DMS 273 treated with DMSO at 0.1 percent for 48 hours (cell line): ENCODE measurements at regions not wholly inside any gene's neighbourhood (a gene's known extent, or its start where the extent isn't known, plus 50 kb on each side); places are given as distances from the start of the nearest gene placed in this dataset.
"Not testable (repeated sequence)": the region's sequence is repeated elsewhere in the genome, so short reads cannot be mapped to it uniquely, and the experiment has no call there.

Experiments used
- DNase-seq: peaks from one replicate; lab custom pipeline; 2025; lab: John Stamatoyannopoulos, UW

DNA sequence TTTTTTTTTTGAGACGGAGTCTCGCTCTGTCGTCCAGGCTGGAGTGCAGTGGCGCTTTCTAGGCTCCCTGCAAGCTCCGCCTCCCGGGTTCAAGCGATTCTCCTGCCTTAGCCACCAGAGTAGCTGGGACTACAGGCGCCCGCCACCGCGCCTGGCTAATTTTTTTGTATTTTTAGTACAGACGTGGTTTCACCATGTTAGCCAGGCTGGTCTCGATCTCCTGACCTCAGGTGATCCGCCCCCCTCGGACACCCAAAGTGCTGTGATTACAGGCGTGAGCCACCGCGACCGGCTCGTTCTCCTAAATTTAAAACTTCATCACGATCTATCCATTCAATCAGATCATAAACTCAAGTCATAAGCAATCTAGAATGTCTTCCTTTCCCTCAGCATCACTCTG, 359.5 kb upstream of the BRINP3 start:
- DNase-seq: not testable (repeated sequence)

GRCh38 chr1:190837888-190838287, 360.2 kb upstream of the BRINP3 start:
- no peak for DNase-seq

DNA sequence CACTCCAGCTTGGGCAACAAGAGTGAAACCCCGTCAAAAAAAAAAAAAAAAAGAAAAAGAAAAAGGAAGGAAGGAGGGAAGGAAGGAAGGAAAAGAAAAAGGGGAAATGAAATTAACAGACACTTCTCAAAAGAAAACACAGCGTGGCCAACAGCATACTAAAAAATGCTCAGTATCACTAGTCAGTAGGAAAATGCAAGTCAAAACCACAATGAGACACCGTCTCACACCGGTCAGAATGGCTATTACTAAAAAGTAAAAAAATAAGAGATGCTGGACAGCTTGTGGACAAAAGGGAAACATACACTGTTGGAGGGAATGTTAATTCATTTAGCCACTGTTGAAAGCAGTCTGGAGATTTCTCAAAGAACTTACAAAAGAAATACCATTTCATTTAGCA, 369.5 kb upstream of the BRINP3 start:
- DNase-seq: no peak

- no peak for DNase-seq
These were observed 371.7 kb upstream of the BRINP3 start for GRCh38 chr1:190849346-190849745.

DNA sequence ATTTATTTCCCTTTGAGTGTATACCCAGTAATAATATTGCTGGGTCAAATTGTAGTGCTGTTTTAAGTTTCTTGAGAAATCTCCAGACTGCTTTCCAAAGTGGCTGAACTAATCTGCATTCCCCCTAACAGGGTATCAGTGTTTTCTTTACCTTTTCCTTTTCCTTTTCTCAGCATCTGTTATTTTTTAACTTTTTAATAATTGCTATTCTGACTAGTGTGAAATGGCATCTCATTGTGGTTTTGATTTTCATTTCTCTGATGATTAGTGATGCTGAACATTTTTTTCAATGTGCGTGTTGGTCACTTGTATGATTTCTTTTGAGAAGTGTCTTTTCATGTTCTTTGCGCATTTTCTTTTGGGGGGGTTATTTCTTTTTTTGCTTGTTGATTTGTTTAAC, 374.9 kb upstream of the BRINP3 start:
- DNase-seq: no peak

- DNase-seq: no peak
These were observed 380.5 kb upstream of the BRINP3 start for GRCh38 chr1:190858140-190858539.

DNA sequence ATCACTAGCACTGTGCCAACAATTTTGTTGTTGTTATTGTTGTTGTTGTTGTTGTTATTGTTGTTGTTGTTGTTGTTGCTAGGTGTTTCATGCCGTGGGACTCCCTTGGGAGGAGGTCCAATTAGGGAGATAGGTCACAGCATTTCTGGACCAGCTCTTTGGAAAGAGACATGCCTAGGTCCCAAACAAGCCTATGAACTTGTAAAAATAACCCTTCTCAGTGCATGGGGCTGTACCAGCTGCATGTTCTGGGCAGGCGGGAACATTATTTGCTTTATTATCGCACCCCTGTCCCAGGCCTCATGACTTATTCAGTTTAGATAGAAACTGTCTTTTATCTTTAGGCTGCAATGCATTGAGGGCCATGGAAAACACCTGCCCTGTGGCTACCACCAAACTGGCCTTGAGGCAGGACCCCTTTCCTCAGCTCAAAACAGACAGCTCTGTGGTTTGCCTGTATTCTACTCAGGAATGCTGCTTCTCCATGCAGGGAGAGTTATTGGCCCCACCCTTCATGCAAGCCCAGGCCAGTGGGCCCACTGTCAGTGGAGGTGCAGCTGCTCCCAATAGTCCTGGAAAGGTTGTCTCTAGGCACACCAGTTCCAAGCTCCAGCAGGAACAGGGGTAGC, 386.5 kb upstream of the BRINP3 start:
- DNase-seq: no peak

- DNase-seq: no peak
These were observed 402.7 kb upstream of the BRINP3 start for GRCh38 chr1:190880352-190880751.

GRCh38 chr1:190881064-190881463, 403.4 kb upstream of the BRINP3 start:
- no peak for DNase-seq

GRCh38 chr1:190897233-190897632, 419.6 kb upstream of the BRINP3 start:
- DNase-seq: no peak

DNA sequence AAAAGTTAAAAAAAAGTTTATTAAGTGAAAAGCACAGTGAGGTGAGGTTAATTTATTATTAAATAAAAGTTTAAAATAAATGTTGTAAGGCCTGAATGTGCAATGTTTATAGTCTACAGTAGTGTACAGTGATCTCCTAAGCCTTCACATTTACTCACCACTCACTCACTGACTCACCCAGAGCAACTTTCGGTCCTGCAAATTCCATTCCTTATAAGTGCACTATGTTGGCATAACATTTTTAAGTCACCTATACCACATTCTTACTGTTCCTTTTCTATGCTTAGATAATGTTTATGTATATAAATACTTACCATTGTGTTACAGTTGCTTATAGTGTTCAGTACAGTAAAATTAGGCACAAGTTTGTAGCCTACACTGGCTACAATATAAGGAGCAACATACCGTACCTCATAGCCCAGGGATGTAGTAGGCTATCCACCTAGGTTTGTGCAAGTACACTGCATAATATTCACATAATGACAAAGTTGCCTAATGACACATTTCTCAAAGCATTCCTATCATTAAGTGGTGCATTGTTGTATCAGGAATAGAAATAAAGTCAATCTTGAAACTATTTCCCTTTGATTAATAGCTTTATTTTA, 426.5 kb upstream of the BRINP3 start:
- no peak for DNase-seq

- no peak for DNase-seq
These were observed 428.6 kb upstream of the BRINP3 start for GRCh38 chr1:190906206-190906725.

GRCh38 chr1:190908246-190908645, 430.6 kb upstream of the BRINP3 start:
- no peak for DNase-seq

GRCh38 chr1:190908691-190909090, 431.0 kb upstream of the BRINP3 start:
- DNase-seq: no peak

GRCh38 chr1:190935925-190936324, 458.3 kb upstream of the BRINP3 start:
- no peak for DNase-seq

DNA sequence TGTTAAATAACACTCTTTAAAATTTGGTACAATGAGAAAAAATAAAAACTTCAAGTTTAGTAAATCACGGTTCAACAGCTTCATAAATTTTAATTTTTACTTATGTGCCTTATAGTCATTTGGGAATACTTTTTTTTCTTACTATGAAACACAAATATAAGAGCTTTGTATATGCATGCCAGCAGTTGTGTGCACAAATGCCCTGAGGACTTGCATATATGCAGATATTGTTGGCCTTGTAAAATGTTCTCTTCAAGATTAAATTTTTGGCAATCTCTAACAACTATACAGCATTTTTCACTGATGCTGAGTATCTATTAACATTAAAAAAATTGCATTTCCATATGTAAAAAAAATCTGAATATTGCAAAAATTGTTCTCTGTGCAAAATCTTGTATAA, 458.7 kb upstream of the BRINP3 start:
- DNase-seq: no peak

GRCh38 chr1:190940951-190941350, 463.3 kb upstream of the BRINP3 start:
- DNase-seq: no peak

- no peak for DNase-seq
These were observed 464.8 kb upstream of the BRINP3 start for GRCh38 chr1:190942475-190942874.

DNA sequence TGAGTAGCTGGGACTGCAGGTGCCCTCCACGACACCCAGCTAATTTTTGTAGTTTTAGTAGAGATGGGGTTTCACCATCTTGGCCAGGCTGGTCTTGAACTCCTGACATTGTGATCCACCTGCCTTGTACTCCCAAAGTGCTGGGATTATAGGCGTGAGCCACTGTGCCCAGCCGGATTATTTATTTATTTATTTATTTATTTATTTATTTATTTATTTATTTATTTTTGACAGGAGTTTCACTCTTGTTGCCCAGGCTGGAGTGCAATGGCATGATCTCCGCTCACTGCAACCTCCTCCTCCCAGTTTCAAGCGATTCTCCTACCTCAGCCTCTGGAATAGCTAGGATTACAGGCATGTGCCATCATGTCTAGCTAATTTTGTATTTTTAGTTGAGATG, 466.1 kb upstream of the BRINP3 start:
- not testable (repeated sequence) for DNase-seq

GRCh38 chr1:190949939-190950338, 472.3 kb upstream of the BRINP3 start:
- no peak for DNase-seq

DNA sequence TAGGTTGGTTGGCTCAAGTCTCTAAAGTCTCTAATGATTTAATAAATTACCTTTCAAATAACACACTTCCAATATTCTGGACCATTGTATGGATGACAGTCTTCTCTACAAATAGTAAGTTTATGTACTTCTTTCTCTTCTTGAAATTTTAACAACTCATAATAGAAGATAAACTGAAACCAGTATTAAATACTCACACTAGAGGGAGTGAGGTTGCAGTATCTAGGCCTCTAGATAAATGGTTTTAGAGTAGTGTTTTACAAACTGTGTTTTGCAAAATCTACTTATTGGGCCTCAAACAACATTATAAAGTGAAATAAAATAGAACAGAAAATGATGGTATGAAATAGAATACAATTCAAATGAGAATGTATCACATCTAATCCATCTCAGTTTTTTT, 479.9 kb upstream of the BRINP3 start:
- no peak for DNase-seq

DNA sequence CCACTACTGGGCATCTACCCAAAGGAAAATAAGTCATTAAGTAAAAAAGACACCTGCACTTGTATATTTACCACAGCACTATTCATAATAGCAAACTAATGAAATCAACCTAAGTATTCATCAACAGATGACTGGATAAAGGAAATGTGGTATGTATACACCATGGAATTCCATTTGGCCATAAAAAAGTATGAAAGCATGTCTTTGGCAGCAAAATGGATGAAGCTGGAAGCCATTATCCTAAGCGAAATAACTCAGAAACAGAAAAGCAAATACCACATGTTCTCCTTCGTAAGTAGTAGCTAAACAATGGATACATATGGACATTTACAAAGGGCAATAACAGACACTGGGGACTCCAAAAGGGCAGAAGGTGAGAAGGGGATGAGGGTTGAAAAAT, 485.7 kb upstream of the BRINP3 start:
- no peak for DNase-seq

DNA sequence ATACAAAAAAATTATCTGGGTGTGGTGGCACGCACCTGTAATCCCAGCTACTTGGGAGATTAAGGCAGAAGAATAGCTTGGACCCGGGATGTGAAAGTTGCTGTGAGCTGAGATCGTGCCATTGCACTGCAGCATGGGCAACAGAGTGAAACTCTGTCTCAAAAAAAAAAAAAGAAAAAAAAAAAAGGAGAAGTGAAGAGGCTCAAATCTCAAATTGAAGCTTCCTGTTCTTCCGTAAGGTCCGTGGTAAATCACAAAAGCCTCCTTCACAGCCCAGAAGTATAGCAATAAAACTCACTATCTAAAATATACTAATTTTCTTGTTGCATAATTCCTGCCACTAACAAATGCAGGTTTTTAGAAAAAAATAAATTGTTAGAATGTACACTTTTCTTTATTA, 498.2 kb upstream of the BRINP3 start:
- DNase-seq: no peak

DNA sequence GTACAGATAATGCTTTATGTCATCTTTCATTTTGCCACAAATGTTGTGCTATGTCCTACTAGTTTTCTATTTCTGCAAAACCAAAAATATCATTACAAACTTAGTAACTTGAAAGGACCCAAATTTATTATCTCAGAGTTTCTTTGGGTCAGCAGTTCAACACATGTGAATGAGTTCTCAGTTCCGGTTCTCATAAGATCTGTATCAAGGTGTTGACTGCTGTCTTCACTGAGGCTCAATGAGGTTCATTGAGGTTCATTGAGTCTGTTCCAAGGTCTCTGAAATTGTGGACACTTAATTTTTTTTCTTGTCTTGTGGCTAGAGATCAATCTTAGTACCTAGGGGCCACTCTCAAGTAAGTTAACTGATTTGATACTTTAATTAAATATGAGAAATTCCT, 525.1 kb upstream of the BRINP3 start:
- DNase-seq: no peak
